ENCODE measurements at regions not wholly inside any gene's neighbourhood (a gene's known extent, or its start where the extent isn't known, plus 50 kb on each side); places are given as distances from the start of the nearest gene placed in this dataset.

- Histone ChIP-seq H3K9me2 (replicated peaks; ENCODE audit: insufficient read depth, low read length) (no peaks in the 10 kb centered on the region), H3K4me3 (ENCODE audit: low read length) (no peak overlapping the region), H3K27me3 (replicated peaks; ENCODE audit: insufficient read depth, low read length) (no peaks in the 10 kb centered on the region), H3K27ac (ENCODE audit: low read length) (no peak overlapping the region), H2AFZ (ENCODE audit: low read length) (no peak overlapping the region), H3K4me1 (ENCODE audit: low read length) (no peaks in the 10 kb centered on the region), H4K20me1 (ENCODE audit: insufficient read depth, low read length) (no peaks in the 10 kb centered on the region), H3K79me2 (ENCODE audit: low read length) (no peaks in the 10 kb centered on the region), H3K9ac (ENCODE audit: low read length) (no peak overlapping the region), H3K4me2 (ENCODE audit: low read depth, low read length) (no peak overlapping the region), H3K36me3 (replicated peaks; ENCODE audit: insufficient read depth, low read length) (no peaks in the 10 kb centered on the region), H3F3A (ENCODE audit: insufficient read depth, low read length) (no peaks in the 10 kb centered on the region), H3K9me3 (replicated peaks; ENCODE audit: insufficient read depth, low read length) (no peaks in the 10 kb centered on the region)
- no peak for TF ChIP-seq CTCF (IDR thresholded peaks at IDR 0.05; ENCODE audit: low read length)
- no peak for TF ChIP-seq EZH2 (optimal IDR thresholded peaks at IDR 0.05; ENCODE audit: low read depth, low read length)
- TF ChIP-seq EZH2phosphoT487 (IDR thresholded peaks at IDR 0.05; ENCODE audit: low read length), result no peak
- no peak for DNase-seq
Observed at GRCh38 chr2:41004700-41005099, 552.8 kb upstream of the SLC8A1 start.

- Histone ChIP-seq H3K9ac (ENCODE audit: low read length) (no peak overlapping the region), H3K9me3 (replicated peaks; ENCODE audit: insufficient read depth, low read length) (no peaks in the 10 kb centered on the region), H3K27ac (ENCODE audit: low read length) (no peak overlapping the region), H3K27me3 (replicated peaks; ENCODE audit: insufficient read depth, low read length) (no peaks in the 10 kb centered on the region), H3K4me2 (ENCODE audit: low read depth, low read length) (no peak overlapping the region), H3K9me2 (replicated peaks; ENCODE audit: insufficient read depth, low read length) (no peaks in the 10 kb centered on the region), H4K20me1 (ENCODE audit: insufficient read depth, low read length) (no peaks in the 10 kb centered on the region), H3K36me3 (replicated peaks; ENCODE audit: insufficient read depth, low read length) (no peaks in the 10 kb centered on the region), H3F3A (ENCODE audit: insufficient read depth, low read length) (no peaks in the 10 kb centered on the region), H3K4me3 (ENCODE audit: low read length) (no peak overlapping the region), H3K4me1 (ENCODE audit: low read length) (no peaks in the 10 kb centered on the region), H3K79me2 (ENCODE audit: low read length) (no peaks in the 10 kb centered on the region), H2AFZ (ENCODE audit: low read length) (no peak overlapping the region)
- no peak for TF ChIP-seq CTCF (IDR thresholded peaks at IDR 0.05; ENCODE audit: low read length)
- no peak for TF ChIP-seq EZH2 (optimal IDR thresholded peaks at IDR 0.05; ENCODE audit: low read depth, low read length)
- TF ChIP-seq EZH2phosphoT487 (IDR thresholded peaks at IDR 0.05; ENCODE audit: low read length), result no peak
- DNase-seq, result no peak
Observed at GRCh38 chr2:41020358-41020757, 568.5 kb upstream of the SLC8A1 start.

- no peaks in the 10 kb centered on the region for H3K4me1 ChIP-seq (ENCODE audit: low read length)
- no peak for DNase-seq
- H3K4me3 ChIP-seq (ENCODE audit: low read length), result no peak overlapping the region
Observed at GRCh38 chr2:41024816-41025215, 572.9 kb upstream of the SLC8A1 start.

More at GRCh38 chr2:41024816-41025215, 572.9 kb upstream of the SLC8A1 start:
- no peak overlapping the region for H2AFZ ChIP-seq (ENCODE audit: low read length)
- no peaks in the 10 kb centered on the region for H3K36me3 ChIP-seq (replicated peaks; ENCODE audit: insufficient read depth, low read length)
- TF ChIP-seq EZH2 (optimal IDR thresholded peaks at IDR 0.05; ENCODE audit: low read depth, low read length), result no peak
- no peak for TF ChIP-seq EZH2phosphoT487 (IDR thresholded peaks at IDR 0.05; ENCODE audit: low read length)
- TF ChIP-seq CTCF (IDR thresholded peaks at IDR 0.05; ENCODE audit: low read length), result no peak
- no peaks in the 10 kb centered on the region for H3K27me3 ChIP-seq (replicated peaks; ENCODE audit: insufficient read depth, low read length)
- no peaks in the 10 kb centered on the region for H3F3A ChIP-seq (ENCODE audit: insufficient read depth, low read length)
- H3K9me2 ChIP-seq (replicated peaks; ENCODE audit: insufficient read depth, low read length), result no peaks in the 10 kb centered on the region
- H3K79me2 ChIP-seq (ENCODE audit: low read length), result no peaks in the 10 kb centered on the region
- no peak overlapping the region for H3K4me2 ChIP-seq (ENCODE audit: low read depth, low read length)
- no peaks in the 10 kb centered on the region for H4K20me1 ChIP-seq (ENCODE audit: insufficient read depth, low read length)
- no peak overlapping the region for H3K27ac ChIP-seq (ENCODE audit: low read length)
- H3K9ac ChIP-seq (ENCODE audit: low read length), result no peak overlapping the region
- no peaks in the 10 kb centered on the region for H3K9me3 ChIP-seq (replicated peaks; ENCODE audit: insufficient read depth, low read length)

Measured in MM.1S (cell line).